ENCODE measurements at regions not wholly inside any gene's neighbourhood (a gene's known extent, or its start where the extent isn't known, plus 50 kb on each side); places are given as distances from the start of the nearest gene placed in this dataset.

- H3K9me3 ChIP-seq (ENCODE audit: control insufficient read depth, insufficient read depth, low read depth, low read length), result no peaks in the 10 kb centered on the region
- in situ Hi-C loops (cut with HindIII; ENCODE audit: low pct_unique_long_range_greater_than_20kb, low sequenced_read_pairs) (no loop called here), intact Hi-C loops (cut with micrococcal nuclease; ENCODE audit: unreplicated experiment) (no loop called here)
- POLR2A ChIA-PET, result no interaction called here
- no peaks in the 10 kb centered on the region for H3K36me3 ChIP-seq (ENCODE audit: control insufficient read depth, insufficient read depth, low read length)
- ATAC-seq (no peak), DNase-seq (ENCODE audit: low read depth, low spot score) (no peak)
- TF ChIP-seq TCF7L2 (IDR thresholded peaks at IDR 0.05; ENCODE audit: low read depth, low read length) (no peak), POLR2AphosphoS5 (IDR thresholded peaks at IDR 0.05; ENCODE audit: low read depth, low read length) (no peak), SIN3A (IDR thresholded peaks at IDR 0.05; ENCODE audit: borderline replicate concordance, insufficient read depth, low read depth, low read length) (no peak)
- TF ChIP-seq, protein P1, sequence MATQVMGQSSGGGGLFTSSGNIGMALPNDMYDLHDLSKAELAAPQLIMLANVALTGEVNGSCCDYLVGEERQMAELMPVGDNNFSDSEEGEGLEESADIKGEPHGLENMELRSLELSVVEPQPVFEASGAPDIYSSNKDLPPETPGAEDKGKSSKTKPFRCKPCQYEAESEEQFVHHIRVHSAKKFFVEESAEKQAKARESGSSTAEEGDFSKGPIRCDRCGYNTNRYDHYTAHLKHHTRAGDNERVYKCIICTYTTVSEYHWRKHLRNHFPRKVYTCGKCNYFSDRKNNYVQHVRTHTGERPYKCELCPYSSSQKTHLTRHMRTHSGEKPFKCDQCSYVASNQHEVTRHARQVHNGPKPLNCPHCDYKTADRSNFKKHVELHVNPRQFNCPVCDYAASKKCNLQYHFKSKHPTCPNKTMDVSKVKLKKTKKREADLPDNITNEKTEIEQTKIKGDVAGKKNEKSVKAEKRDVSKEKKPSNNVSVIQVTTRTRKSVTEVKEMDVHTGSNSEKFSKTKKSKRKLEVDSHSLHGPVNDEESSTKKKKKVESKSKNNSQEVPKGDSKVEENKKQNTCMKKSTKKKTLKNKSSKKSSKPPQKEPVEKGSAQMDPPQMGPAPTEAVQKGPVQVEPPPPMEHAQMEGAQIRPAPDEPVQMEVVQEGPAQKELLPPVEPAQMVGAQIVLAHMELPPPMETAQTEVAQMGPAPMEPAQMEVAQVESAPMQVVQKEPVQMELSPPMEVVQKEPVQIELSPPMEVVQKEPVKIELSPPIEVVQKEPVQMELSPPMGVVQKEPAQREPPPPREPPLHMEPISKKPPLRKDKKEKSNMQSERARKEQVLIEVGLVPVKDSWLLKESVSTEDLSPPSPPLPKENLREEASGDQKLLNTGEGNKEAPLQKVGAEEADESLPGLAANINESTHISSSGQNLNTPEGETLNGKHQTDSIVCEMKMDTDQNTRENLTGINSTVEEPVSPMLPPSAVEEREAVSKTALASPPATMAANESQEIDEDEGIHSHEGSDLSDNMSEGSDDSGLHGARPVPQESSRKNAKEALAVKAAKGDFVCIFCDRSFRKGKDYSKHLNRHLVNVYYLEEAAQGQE (IDR thresholded peaks at IDR 0.05; ENCODE audit: insufficient read depth in 1 of 2, low read depth in 2 of 2, low read length in 1 of 2), result no peak
- TF ChIP-seq, protein P2, sequence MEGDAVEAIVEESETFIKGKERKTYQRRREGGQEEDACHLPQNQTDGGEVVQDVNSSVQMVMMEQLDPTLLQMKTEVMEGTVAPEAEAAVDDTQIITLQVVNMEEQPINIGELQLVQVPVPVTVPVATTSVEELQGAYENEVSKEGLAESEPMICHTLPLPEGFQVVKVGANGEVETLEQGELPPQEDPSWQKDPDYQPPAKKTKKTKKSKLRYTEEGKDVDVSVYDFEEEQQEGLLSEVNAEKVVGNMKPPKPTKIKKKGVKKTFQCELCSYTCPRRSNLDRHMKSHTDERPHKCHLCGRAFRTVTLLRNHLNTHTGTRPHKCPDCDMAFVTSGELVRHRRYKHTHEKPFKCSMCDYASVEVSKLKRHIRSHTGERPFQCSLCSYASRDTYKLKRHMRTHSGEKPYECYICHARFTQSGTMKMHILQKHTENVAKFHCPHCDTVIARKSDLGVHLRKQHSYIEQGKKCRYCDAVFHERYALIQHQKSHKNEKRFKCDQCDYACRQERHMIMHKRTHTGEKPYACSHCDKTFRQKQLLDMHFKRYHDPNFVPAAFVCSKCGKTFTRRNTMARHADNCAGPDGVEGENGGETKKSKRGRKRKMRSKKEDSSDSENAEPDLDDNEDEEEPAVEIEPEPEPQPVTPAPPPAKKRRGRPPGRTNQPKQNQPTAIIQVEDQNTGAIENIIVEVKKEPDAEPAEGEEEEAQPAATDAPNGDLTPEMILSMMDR (IDR thresholded peaks at IDR 0.05), result no peak
- CTCF ChIA-PET, result no interaction called here
- H3K4me1 ChIP-seq (ENCODE audit: control insufficient read depth, insufficient read depth, low read length), result no peaks in the 10 kb centered on the region
- H3K4me3 ChIP-seq (ENCODE audit: low read depth in 2 of 2, low read length in 2 of 2), result no peak overlapping the region
- no peaks in the 10 kb centered on the region; the same call in 1 of the 2 replicates for H3K27me3 ChIP-seq (ENCODE audit: control insufficient read depth, insufficient read depth, low read length)
- no TSS peak for BruUV-seq (replicated peaks)
- no peak overlapping the region for H3K27ac ChIP-seq (ENCODE audit: low read length)
These were observed 497.2 kb upstream of the FAM241A start for GRCh38 chr4:111648056-111648455.

DNA sequence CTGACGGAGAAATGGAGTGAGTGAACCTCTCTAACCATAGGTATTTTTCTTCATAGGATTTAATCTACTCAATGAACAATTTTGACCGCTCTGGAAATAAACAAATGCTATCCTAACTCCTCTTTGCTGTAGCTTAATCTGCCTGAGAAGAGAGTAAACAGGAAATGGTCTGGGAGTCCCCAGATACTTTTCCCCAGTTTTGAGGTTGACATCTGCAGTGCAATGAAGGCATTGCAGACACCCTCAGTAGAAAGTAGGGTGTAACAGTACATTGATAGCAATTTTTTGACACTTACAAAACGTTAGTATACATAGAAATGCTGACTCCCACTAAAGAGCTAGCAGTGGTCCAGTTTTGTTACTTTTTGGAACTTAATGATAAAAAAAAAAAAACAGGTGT, 495.9 kb upstream of the FAM241A start:
- in situ Hi-C loops (cut with HindIII; ENCODE audit: low pct_unique_long_range_greater_than_20kb, low sequenced_read_pairs), result no loop called here
- TF ChIP-seq, protein P1 (IDR thresholded peaks at IDR 0.05; ENCODE audit: insufficient read depth in 1 of 2, low read depth in 2 of 2, low read length in 1 of 2), result no peak
- TF ChIP-seq, protein P2 (IDR thresholded peaks at IDR 0.05), result no peak
- TF ChIP-seq POLR2AphosphoS5 (IDR thresholded peaks at IDR 0.05; ENCODE audit: low read depth, low read length), result no peak
- TF ChIP-seq TCF7L2 (IDR thresholded peaks at IDR 0.05; ENCODE audit: low read depth, low read length), result no peak
- TF ChIP-seq SIN3A (IDR thresholded peaks at IDR 0.05; ENCODE audit: borderline replicate concordance, insufficient read depth, low read depth, low read length), result no peak
- CTCF ChIA-PET, result no interaction called here

More for the DNA sequence above, 495.9 kb upstream of the FAM241A start:
- Histone ChIP-seq H3K36me3 (ENCODE audit: control insufficient read depth, insufficient read depth, low read length) (no peaks in the 10 kb centered on the region), H3K4me1 (ENCODE audit: control insufficient read depth, insufficient read depth, low read length) (no peaks in the 10 kb centered on the region), H3K27me3 (ENCODE audit: control insufficient read depth, insufficient read depth, low read length) (no peaks in the 10 kb centered on the region; the same call in 1 of the 2 replicates), H3K27ac (ENCODE audit: low read length) (no peak overlapping the region), H3K9me3 (ENCODE audit: control insufficient read depth, insufficient read depth, low read depth, low read length) (no peaks in the 10 kb centered on the region), H3K4me3 (ENCODE audit: low read depth in 2 of 2, low read length in 2 of 2) (no peak overlapping the region)
- POLR2A ChIA-PET, result no interaction called here
- ATAC-seq (no peak), DNase-seq (ENCODE audit: low read depth, low spot score) (no peak)
- no TSS peak for BruUV-seq (replicated peaks)
- intact Hi-C loops (cut with micrococcal nuclease; ENCODE audit: unreplicated experiment), result no loop called here
